Erythroblast (primary cell): ENCODE measurements at regions not wholly inside any gene's neighbourhood (a gene's known extent, or its start where the extent isn't known, plus 50 kb on each side); places are given as distances from the start of the nearest gene placed in this dataset.
A peak's percentile ranks its signal among the peaks of the same experiment; 100 is the strongest.
"Not testable (repeated sequence)": the region's sequence is repeated elsewhere in the genome, so short reads cannot be mapped to it uniquely, and the experiment has no call there.

Experiments
- DNase-seq, 2 experiments: peaks; one replicate each; lab custom pipeline; 2025; lab: John Stamatoyannopoulos, UW
- GATA1 ChIP-seq: IDR thresholded peaks from 2 replicates; pipeline ENCODE4 v1.6.1; 2011; ENCODE audit warnings: low read depth, mild to moderate bottlenecking, control low read depth, low read length, moderate library complexity
- POLR2A ChIP-seq: IDR thresholded peaks from 2 replicates; pipeline ENCODE4 v1.6.1; 2011; ENCODE audit warnings: mild to moderate bottlenecking, low read length

GRCh38 chr15:62254137-62254934 is 89.3 kb upstream of the C2CD4B start:
- peak; percentile 40 to 60 for DNase-seq
- TF ChIP-seq POLR2A (no peak), GATA1 (no peak)

DNA sequence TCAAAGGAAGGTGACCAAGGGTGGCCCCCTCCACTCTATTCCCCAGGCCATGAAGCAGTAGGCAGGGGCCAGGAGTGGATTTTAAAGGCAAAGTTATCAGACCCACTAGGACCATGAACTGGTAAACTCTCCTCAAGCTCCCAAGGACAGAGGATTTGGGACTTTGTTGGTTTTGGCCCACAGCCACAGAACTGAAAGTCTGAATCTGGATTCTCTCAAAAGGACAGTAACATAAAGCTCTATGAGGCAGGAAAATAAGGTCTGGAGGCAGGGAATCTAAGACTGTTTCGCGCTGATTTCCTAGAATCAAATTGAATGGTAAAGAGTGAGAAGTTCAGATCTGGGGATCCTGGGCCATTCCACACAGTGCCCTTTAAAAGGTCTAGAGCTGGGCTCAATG is 91.3 kb upstream of the C2CD4B start:
- DNase-seq, result not testable (repeated sequence)

GRCh38 chr15:62257996-62258521 is 93.0 kb upstream of the C2CD4B start:
- TF ChIP-seq GATA1, result no peak
- no peak for TF ChIP-seq POLR2A
- DNase-seq, result no peak

GRCh38 chr15:62262305-62262941 is 97.3 kb upstream of the C2CD4B start:
- TF ChIP-seq GATA1, result no peak
- TF ChIP-seq POLR2A, result no peak
- DNase-seq, result no peak

GRCh38 chr15:62264196-62264595 is 99.1 kb upstream of the C2CD4B start:
- TF ChIP-seq POLR2A, result no peak
- TF ChIP-seq GATA1, result no peak
- DNase-seq, result no peak

- TF ChIP-seq GATA1, result no peak
- TF ChIP-seq POLR2A, result no peak
- peak; percentile 17 to 23 for DNase-seq
Measured at GRCh38 chr15:62269504-62269903, 104.4 kb upstream of the C2CD4B start.

DNA sequence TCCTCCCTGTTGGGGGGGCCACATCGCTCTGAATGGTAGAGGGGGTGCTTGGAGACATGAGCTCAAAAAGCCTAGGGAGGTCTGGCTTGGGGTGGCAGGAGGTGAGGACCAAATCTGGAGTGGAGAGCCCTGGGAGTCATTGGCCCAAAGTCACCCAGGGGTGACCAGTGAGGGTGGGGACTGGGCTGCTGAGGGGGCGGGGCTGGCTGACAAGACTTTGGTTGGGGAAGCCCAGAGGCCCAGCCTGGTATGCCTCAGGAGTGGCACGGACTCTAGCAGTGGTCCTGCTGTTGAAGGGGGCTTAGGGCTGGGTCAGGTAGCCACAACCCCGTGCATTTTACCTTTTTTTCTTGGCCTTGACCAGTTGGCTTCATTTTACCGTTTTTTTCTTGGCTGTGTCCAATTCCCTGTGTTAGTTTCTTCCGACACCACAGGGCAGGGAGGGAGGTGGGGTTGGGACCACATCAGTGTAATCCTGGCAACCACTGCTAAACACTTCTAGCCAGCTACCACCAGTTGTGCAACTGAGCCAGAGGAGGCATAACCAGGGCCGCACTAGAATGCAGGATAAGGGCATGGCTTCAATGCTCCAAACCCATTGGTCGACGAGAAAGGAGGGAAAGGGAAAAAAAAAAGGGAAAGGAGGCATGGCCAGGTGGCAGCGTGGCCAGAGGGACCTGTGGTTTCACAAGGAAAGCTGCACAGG is 105.3 kb upstream of the C2CD4B start:
- TF ChIP-seq GATA1, result no peak
- no peak for TF ChIP-seq POLR2A
- no peak for DNase-seq

DNA sequence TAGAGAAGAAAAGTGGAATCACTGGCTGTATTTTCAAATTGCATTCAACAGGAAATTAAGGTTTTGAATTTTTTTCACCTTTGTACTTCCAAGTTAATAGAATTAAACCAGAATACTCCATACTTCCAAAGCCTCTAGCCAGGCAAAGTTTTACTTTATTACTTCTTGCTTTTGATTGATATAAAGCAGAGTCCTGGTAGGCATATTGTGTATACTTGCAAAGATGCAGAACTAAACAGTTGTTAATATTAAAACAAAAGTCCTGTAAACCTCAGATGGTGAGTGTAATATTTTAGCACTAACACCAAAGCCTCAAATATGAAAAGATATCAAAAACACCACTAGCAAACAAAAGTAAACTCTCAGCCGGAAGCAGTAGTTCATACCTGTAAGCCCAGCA is 107.2 kb upstream of the C2CD4B start:
- no peak for TF ChIP-seq GATA1
- TF ChIP-seq POLR2A, result no peak
- DNase-seq, result no peak

- TF ChIP-seq GATA1 (no peak), POLR2A (no peak)
- no peak for DNase-seq
Measured at GRCh38 chr15:62275831-62276230, 110.7 kb upstream of the C2CD4B start.

GRCh38 chr15:62277816-62278394 is 112.8 kb upstream of the C2CD4B start:
- peak in 1 of 2 experiments; percentile 2 for DNase-seq
- TF ChIP-seq POLR2A, result no peak

DNA sequence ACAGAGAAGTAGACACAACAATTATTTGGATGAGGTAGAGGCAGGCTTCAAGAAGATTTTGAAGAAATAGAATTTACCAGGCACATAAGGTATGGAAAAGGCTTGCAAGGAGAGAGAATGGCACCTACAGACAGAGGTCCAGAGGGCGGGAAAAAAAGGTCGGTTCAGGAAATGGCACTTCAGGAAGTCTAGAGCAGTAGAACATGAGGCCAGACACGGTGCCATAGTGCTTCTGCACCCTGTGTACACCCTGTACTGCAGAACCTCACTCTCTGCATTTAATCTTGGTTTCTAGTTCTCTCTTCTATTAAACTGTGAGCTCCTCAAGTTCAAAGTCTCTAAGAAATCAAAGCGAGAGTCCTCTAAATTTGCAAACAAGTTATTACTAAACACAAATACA is 113.4 kb upstream of the C2CD4B start:
- TF ChIP-seq GATA1 (no peak), POLR2A (no peak)
- no peak for DNase-seq

DNA sequence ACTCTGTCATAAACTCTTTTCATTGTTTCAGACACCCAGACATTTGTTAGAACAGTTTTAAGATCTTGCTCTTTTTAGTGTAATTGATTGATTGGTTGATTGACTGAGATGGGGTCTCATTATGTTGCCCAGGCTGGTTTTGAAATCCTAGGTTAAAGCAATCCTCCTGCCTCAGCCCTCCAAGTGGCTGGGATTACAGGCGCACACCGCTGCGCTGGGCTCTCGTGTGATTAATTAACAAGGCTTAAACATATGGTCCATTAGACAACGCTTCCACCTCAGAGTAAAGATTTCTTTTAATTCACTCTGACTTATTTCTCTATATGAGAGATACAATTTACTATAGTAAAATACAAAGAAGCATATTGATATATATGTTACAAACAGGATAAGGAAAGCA is 114.0 kb upstream of the C2CD4B start:
- no peak for DNase-seq
- TF ChIP-seq POLR2A (no peak), GATA1 (no peak)

DNA sequence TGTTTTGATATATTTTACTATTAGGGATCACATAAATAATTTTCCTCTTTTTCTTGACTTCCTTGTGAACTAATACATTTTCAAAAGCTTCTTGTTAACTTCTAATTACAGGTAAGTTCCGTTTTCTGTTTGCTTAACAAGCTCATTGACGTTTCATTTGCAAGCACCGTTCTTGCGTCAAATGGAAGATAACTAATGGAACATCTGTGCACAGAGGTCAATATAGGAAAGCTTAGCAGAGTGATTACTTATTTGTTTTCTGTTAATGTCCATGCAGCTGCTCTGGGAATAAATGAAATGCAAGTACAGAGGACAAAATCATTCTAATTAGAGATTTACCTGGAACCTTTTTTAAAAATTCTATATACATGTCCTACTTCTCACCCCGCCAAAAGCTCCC is 115.5 kb upstream of the C2CD4B start:
- no peak for DNase-seq
- TF ChIP-seq GATA1 (no peak), POLR2A (no peak)

DNA sequence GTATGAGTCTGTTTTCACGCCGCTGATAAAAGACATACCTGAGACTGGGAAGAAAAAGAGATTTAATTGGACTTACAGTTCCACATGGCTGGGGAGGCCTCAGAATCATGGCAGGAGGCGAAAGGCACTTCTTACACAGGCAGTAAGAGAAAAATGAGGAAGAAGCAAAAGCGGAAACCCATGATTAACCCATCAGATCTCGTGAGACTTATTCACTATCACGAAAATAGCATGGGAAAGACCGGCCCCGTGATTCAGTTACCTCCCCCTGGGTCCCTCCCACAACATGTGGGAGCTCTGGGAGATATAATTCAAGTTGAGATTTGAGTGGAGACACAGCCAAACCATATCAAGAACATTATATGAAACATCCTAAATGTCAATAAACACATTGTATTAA is 116.7 kb upstream of the C2CD4B start:
- DNase-seq, result not testable (repeated sequence)
